ENCODE measurements at regions not wholly inside any gene's neighbourhood (a gene's known extent, or its start where the extent isn't known, plus 50 kb on each side); places are given as distances from the start of the nearest gene placed in this dataset.

GRCh38 chr11:70661761-70662501, 263.6 kb downstream of the CTTN start:
- no peak for DNase-seq

GRCh38 chr11:70662691-70663098, 264.4 kb downstream of the CTTN start:
- no peak for DNase-seq

GRCh38 chr11:70663815-70664214, 265.5 kb downstream of the CTTN start:
- DNase-seq, result no peak

- no peak for DNase-seq
Measured at GRCh38 chr11:70666311-70666710, 268.0 kb downstream of the CTTN start.

- DNase-seq, result no peak
Measured at GRCh38 chr11:70667767-70668166, 269.4 kb downstream of the CTTN start.

- DNase-seq, result no peak
Measured at GRCh38 chr11:70668204-70669202, 270.2 kb downstream of the CTTN start.

- no peak for DNase-seq
Measured at GRCh38 chr11:70669281-70669680, 271.0 kb downstream of the CTTN start.

GRCh38 chr11:70669871-70670675, 271.7 kb downstream of the CTTN start:
- no peak for DNase-seq

- DNase-seq, result no peak
Measured at GRCh38 chr11:70670676-70671034, 272.3 kb downstream of the CTTN start.

GRCh38 chr11:70671083-70671482, 272.8 kb downstream of the CTTN start:
- no peak for DNase-seq

- DNase-seq, result no peak
Measured at GRCh38 chr11:70671611-70672010, 273.3 kb downstream of the CTTN start.

GRCh38 chr11:70672991-70673653, 274.8 kb downstream of the CTTN start:
- DNase-seq, result no peak

GRCh38 chr11:70674605-70675004, 276.3 kb downstream of the CTTN start:
- no peak for DNase-seq

- DNase-seq, result peak; percentile 32
Measured at GRCh38 chr11:70675697-70676374, 277.5 kb downstream of the CTTN start.

GRCh38 chr11:70677232-70677916, 279.0 kb downstream of the CTTN start:
- no peak for DNase-seq

- DNase-seq, result no peak
Measured at GRCh38 chr11:70678931-70679900, 280.9 kb downstream of the CTTN start.

- DNase-seq, result peak; percentile 59
Measured at GRCh38 chr11:70680781-70681281, 282.5 kb downstream of the CTTN start.

- DNase-seq, result no peak
Measured at GRCh38 chr11:70682056-70682455, 283.7 kb downstream of the CTTN start.

GRCh38 chr11:70682760-70683159, 284.4 kb downstream of the CTTN start:
- no peak for DNase-seq

GRCh38 chr11:70687716-70688115, 289.4 kb downstream of the CTTN start:
- DNase-seq, result no peak

All from NCI-H1092 treated with DMSO at 0.1 percent for 48 hours (cell line).